SHP77 (cell line): ENCODE measurements at regions not wholly inside any gene's neighbourhood (a gene's known extent, or its start where the extent isn't known, plus 50 kb on each side); places are given as distances from the start of the nearest gene placed in this dataset.
"Not testable (repeated sequence)": the region's sequence is repeated elsewhere in the genome, so short reads cannot be mapped to it uniquely, and the experiment has no call there.

Source experiments
- DNase-seq, 2 experiments: peaks; one replicate each; lab custom pipeline; 2025; lab: John Stamatoyannopoulos, UW

GRCh38 chr2:78718024-78718423 is 307.5 kb upstream of the REG3G start:
- DNase-seq: no peak

- DNase-seq: no peak
These were observed 307.0 kb upstream of the REG3G start for GRCh38 chr2:78718473-78718872.

- DNase-seq: no peak
These were observed 304.0 kb upstream of the REG3G start for GRCh38 chr2:78721355-78722033.

GRCh38 chr2:78734221-78734620 is 291.3 kb upstream of the REG3G start:
- DNase-seq: no peak

- DNase-seq: no peak
These were observed 286.2 kb upstream of the REG3G start for GRCh38 chr2:78739282-78739681.

- DNase-seq: no peak
These were observed 275.9 kb upstream of the REG3G start for GRCh38 chr2:78749638-78750037.

- no peak for DNase-seq
These were observed 275.3 kb upstream of the REG3G start for GRCh38 chr2:78750219-78750618.

GRCh38 chr2:78754930-78755329 is 270.6 kb upstream of the REG3G start:
- DNase-seq: no peak

GRCh38 chr2:78757191-78757590 is 268.3 kb upstream of the REG3G start:
- no peak for DNase-seq

GRCh38 chr2:78757640-78758039 is 267.9 kb upstream of the REG3G start:
- no peak for DNase-seq

- DNase-seq: not testable (repeated sequence)
These were observed 266.7 kb upstream of the REG3G start for GRCh38 chr2:78758765-78759164.

- no peak for DNase-seq
These were observed 259.0 kb upstream of the REG3G start for GRCh38 chr2:78766459-78766858.

GRCh38 chr2:78768016-78768415 is 257.5 kb upstream of the REG3G start:
- no peak for DNase-seq

- DNase-seq: no peak
These were observed 250.2 kb upstream of the REG3G start for GRCh38 chr2:78775291-78775690.

- DNase-seq: no peak
These were observed 246.6 kb upstream of the REG3G start for GRCh38 chr2:78778756-78779510.

GRCh38 chr2:78779761-78780160 is 245.7 kb upstream of the REG3G start:
- DNase-seq: no peak

GRCh38 chr2:78780256-78780655 is 245.2 kb upstream of the REG3G start:
- DNase-seq: peak; percentile 4 to 12

GRCh38 chr2:78780864-78781583 is 244.5 kb upstream of the REG3G start:
- no peak for DNase-seq

- DNase-seq: no peak
These were observed 243.3 kb upstream of the REG3G start for GRCh38 chr2:78782196-78782595.

- no peak for DNase-seq
These were observed 213.4 kb upstream of the REG3G start for GRCh38 chr2:78811955-78812610.

GRCh38 chr2:78814331-78814986 is 211.0 kb upstream of the REG3G start:
- DNase-seq: no peak

GRCh38 chr2:78817430-78817829 is 208.1 kb upstream of the REG3G start:
- DNase-seq: peak in 1 of 2 experiments; percentile 25
